HTR-8/SVneo (cell line): ENCODE measurements at regions not wholly inside any gene's neighbourhood (a gene's known extent, or its start where the extent isn't known, plus 50 kb on each side); places are given as distances from the start of the nearest gene placed in this dataset.

Experiments used
- DNase-seq: peaks from one replicate; pipeline ENCODE4 v3.0.0; 2011; ENCODE audit warnings: low spot score, mixed read lengths; ENCODE audit not compliant: insufficient read length
- FAIRE-seq: peaks from 2 replicates; lab custom pipeline; 2011; peaks lifted over from hg19 to GRCh38; lab: Jason Lieb, UNC

DNA sequence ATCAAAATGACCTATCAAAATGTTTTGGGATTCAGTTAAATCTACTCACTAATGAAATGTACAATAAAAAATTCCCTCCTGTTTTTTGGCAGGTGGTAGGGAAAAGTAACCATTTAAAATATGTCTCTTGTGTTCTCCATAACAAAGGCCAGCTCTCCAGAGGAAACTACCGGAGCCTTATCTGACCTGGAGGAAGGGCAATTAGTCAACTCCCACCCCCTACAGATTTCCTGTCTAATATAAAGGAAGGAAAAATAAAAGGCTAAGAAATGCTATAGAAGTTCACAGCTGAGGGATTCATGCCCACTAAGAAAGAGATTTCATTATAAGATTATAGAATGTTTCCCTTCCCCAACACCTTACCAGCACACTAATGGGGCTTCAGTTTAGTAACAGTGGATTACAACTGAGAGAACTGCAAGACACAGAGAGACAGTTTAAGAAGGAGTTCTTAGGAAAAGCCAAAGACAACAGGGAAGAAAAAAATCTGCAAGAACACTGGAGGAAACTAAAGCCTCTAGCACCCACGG is 376.5 kb upstream of the KCNMB2 start:
- DNase-seq: no peak
- no peak for FAIRE-seq

DNA sequence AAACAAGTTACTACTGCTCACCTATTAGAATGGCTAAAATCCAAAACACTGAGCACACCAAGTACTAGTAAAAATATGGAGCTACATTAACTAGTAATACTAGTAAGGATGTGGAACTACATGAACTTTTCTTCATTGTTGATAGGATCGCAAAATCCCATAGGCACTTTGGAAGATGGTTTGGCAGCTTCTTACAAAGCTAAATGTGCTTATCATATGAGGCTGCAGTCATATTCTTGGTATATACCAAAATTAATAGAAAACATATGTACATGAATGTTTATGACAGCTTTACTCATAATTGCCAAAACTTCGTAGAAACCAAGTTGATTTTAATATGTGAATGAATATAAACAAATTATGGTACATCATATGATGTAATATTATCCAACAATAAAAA is 366.8 kb upstream of the KCNMB2 start:
- FAIRE-seq: no peak

DNA sequence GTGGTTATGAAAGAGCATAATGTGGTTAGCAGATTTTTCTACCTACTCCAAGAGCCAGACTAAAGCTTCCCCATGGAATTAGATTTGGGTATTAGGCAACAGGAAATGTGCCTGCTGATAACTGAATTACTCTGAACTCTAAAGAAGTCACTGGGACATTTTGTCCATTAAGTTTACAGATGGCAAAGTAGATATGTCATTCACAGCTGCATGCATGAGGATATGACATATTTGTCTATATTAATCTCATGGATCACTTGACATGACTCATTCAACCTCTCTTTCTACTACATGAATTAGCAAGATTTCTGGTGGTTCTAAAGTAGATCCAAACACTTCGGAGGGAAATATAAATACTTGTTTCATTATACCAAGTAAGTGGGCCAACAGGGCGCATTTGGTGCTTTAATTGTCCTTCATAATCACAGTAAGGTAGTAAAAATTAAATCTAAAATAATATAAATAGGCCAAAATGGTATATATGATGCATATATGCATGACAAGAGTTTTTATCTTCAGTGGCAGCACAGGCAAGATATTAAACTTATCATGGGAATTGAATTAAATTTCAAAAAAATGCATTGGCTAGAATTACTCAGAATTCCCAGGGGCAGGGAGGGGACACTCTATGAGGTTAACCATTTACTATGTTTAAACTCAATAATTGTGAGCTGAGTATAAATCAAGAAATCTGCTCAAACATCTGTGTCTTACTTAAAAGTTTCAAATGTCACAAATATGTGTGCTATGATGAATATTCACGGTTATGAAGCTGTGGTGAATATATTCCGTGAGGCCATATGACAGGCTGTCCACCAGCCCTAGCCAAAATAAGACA is 365.3 kb upstream of the KCNMB2 start:
- peak; percentile 46 for FAIRE-seq
- peak; percentile 37 for DNase-seq

More for the DNA sequence above, 366.8 kb upstream of the KCNMB2 start:
- DNase-seq: no peak

DNA sequence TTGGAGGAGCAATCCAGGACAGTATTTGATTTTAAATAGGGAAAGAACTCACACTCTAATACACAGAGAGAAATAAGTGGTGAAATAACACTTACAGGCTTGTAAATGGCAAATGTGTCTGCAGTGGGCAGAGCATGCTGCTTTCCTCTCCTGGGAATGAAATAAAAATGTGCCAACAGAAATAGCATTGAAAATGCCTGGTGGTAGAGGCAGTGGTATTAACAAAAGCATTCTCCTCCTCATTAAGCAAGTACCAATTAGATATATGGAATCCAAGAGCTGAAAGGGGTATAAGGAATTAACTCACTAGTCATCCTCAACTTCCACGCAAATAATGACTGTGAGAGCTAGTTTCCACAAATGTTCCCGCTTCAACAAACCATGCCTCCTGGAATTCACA is 364.1 kb upstream of the KCNMB2 start:
- FAIRE-seq (no peak), DNase-seq (no peak)

- DNase-seq (no peak), FAIRE-seq (no peak)
Observed at GRCh38 chr3:178174201-178174915, 361.9 kb upstream of the KCNMB2 start.

DNA sequence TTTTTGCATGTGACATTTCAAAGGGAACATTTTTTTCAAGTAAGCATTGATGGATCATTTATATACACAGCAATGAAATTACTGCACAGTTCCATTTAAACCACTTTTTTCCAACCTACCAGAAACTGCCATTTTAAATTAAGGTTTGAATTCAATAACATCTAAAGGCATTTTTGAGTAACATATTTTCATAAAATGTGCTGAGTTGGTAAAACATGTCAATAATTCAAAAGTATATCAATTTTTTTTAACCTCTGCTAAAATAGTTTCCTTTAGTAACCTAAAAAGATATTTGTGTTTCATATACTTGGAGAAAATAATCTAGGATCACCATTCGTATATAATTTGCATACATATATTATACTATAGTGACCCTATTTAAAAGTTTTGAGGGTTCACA is 355.1 kb upstream of the KCNMB2 start:
- FAIRE-seq: no peak
- no peak for DNase-seq

GRCh38 chr3:178181784-178182183 is 354.5 kb upstream of the KCNMB2 start:
- FAIRE-seq: no peak
- DNase-seq: no peak

DNA sequence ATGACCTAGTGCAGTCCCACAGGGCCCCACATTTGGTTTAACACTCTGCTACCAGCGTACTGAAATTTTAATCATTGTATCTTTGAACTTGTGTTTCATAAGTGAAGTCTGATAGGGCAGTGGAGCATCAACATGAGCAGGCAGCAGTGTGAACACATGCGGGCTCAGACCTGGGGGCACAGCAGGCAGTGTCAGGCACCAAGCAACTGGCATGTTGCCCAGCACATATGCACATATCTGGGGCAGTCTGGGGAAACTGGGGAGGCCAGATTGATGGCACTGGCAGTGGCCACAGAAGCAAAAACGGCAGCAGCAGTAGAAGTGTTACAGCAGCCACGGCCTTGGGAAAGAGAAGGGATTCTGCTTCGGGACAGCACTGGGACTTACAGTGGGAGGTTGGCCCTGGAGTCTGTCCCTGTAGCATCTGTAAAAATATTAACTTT is 353.9 kb upstream of the KCNMB2 start:
- FAIRE-seq (no peak), DNase-seq (no peak)

GRCh38 chr3:178184833-178185232 is 351.4 kb upstream of the KCNMB2 start:
- no peak for DNase-seq
- FAIRE-seq: no peak

DNA sequence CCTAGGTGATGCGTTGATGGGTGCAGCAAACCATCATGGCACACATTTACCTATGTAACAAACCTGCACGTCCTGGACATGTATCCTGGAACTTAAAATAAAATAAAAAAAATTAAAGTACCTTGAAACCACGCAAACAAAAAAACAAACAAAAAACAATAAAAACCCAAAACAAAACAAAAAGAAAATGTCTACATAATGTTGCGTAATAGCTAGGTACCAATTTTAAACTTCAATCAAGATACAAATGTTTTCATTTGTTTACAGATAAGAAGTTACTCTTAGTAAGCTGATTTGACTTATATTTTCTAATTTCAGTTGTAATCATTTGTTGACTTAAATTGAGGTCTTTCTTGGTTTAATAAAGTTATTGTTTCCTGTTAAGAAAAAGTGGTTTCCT is 349.6 kb upstream of the KCNMB2 start:
- FAIRE-seq: no peak
- no peak for DNase-seq

GRCh38 chr3:178189854-178190253 is 346.4 kb upstream of the KCNMB2 start:
- FAIRE-seq: no peak
- no peak for DNase-seq

GRCh38 chr3:178193846-178194245 is 342.4 kb upstream of the KCNMB2 start:
- no peak for FAIRE-seq
- no peak for DNase-seq

DNA sequence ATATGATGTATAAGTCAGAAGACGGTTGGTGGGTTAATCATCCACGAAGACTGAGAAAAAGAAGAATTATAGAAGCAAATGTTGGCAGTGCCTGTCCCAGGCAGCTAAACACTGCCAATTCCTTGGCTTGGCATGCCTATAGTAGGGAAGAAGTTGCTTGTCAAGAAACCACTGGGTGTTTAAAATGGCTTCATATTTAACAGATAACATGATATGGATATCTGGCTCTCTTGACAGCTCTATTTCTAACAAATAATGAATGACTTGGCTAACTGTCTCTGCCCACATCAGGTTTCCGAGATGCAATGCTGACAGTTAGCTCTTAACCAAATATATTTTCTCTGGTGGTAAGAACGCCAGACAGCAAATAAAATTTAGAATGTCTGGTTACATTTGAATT is 341.7 kb upstream of the KCNMB2 start:
- FAIRE-seq: no peak
- no peak for DNase-seq

GRCh38 chr3:178195824-178196223 is 340.4 kb upstream of the KCNMB2 start:
- no peak for DNase-seq
- no peak for FAIRE-seq

GRCh38 chr3:178198329-178198728 is 337.9 kb upstream of the KCNMB2 start:
- no peak for DNase-seq
- no peak for FAIRE-seq

DNA sequence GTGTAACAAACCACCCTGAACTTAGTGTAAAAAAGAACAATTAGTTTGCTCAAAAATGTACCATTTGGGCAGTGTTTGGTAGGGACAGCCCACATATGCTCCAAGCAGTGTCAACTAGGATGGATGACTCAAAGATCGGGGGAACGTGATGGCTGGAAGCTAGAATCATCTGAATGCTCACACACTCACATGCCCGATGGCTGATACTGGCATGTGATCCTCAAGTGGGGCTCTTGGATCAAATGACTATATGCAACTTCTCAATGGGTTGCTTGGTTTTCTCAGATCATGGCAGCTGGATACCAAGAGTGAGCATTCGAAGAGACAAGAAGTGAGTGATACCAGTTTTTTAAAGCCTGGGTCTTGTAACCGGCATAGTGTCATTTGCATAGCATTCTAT is 335.9 kb upstream of the KCNMB2 start:
- FAIRE-seq: no peak
- no peak for DNase-seq

DNA sequence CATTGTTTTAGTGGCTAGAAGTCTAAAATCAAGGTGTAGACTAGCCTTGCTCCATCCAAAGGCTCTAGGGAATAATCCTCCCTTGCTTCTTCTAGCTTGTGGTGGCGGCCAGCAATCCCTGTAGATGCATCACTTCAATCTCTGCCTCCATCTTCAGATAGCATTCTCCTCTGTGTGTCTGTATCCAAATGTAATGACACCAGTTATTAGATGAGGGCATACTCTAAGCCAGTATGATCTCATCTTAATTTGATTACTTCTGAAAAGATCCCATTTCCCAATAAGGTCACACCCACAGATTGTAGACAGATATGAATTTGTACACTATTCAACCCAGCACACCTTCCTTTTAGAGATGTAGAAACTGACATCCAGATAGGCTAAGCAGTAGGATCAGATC is 334.5 kb upstream of the KCNMB2 start:
- FAIRE-seq: no peak
- no peak for DNase-seq

- FAIRE-seq: no peak
- no peak for DNase-seq
Observed at GRCh38 chr3:178202194-178202593, 334.0 kb upstream of the KCNMB2 start.

DNA sequence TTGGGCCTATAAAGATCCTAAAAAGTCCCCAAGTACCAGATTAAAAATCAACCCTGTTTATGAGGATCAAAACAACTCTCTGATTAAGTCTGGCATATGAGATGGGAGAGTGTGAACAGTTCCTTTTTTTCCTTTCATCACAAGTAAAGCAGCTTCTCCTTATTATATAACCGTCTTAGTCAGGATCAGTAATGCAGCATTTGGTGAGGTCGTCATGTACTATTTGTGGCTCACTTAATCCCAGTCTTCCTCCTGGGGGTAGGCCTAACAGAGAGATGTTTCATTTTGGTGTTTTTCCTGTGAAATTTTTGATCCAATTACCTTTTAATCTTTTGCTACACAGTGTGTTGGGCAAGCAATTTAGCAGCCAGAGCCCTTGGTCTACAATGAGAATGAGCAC is 333.1 kb upstream of the KCNMB2 start:
- FAIRE-seq (no peak), DNase-seq (no peak)

DNA sequence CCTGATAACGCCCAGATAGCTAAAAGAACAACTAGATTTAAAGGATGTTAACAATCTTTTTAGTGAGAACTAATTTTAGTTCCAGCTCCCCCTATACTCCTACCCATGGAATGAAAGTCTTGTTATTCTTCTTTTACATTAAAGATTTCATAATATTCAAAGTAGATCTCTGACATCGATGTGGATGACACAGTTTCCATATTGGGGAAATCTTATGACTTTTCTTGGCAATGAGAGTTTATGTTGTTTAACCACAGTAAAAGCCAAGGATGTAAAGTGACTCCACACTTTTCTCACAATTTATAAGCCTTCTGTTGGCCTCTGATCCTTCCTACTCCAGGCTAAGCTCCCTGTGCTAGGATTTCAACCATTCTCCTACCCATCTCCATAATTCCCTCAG is 332.6 kb upstream of the KCNMB2 start:
- FAIRE-seq: no peak
- no peak for DNase-seq

DNA sequence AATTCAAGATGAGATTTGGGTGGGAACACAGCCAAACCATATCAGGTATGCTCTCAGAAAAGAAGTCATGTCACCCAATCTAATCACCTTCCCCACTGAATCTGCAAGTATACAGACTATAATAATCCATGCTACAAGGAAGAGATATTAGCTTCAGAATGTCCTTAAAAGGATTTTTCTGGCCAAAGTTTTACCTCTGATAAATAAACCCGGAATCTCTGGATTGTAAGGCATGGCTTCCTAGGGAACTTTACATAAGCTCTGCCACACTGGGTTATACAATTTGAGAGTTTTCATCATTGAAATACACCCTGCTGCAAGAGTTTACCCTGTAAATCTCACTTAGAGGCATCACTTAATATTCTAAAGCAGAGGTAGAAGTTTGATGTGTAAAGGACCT is 330.5 kb upstream of the KCNMB2 start:
- FAIRE-seq: no peak
- no peak for DNase-seq
